Embryonic facial prominence (tissue), 1 donor: ENCODE measurements at regions not wholly inside any gene's neighbourhood (a gene's known extent, or its start where the extent isn't known, plus 50 kb on each side); places are given as distances from the start of the nearest gene placed in this dataset.
"Not testable (repeated sequence)": the region's sequence is repeated elsewhere in the genome, so short reads cannot be mapped to it uniquely, and the experiment has no call there.

ENCODE experiments used
- DNase-seq: peaks from one replicate; pipeline ENCODE4 v3.0.0-alpha.2; 2016; ENCODE audit errors: extremely low spot score

DNA sequence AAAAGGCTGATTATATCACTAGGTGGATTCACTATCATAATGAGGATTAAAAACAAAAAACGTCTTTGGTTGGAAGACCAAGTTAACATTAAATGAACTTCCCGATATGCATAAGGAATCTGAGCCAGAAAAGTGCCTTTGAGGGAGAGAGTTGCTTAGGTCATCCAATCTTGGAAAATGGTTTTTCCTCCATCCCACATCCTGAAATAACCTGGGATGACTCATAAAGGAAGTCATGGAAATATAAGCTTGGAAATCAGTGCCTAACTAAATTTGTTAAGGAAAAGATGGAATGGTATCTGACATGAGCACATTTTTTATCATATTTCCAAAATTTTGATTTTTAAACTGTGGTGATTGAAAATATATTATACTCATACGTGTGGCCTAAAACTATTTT lies 66.0 kb downstream of the KBTBD8 start:
- no peak for DNase-seq

- DNase-seq: no peak
These were observed 69.1 kb downstream of the KBTBD8 start for GRCh38 chr3:67067251-67067650.

DNA sequence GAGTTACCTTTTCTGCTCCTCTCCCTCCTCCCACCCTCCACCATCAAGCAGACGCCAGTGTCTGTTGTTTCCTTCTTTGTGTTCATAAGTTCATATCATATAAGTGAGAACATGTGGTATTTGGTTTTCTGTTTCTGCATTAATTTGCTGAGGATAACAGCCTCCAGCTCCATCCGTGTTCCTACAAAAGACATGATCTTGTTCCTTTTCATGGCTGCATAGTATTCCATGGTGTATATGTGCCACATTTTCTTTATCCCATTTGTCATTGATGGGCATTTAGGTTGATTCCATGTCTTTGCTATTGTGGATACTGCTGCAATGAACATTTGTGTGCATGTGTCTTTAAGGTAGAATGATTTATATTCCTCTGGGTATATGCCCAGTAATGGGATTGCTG lies 74.5 kb downstream of the KBTBD8 start:
- not testable (repeated sequence) for DNase-seq

DNA sequence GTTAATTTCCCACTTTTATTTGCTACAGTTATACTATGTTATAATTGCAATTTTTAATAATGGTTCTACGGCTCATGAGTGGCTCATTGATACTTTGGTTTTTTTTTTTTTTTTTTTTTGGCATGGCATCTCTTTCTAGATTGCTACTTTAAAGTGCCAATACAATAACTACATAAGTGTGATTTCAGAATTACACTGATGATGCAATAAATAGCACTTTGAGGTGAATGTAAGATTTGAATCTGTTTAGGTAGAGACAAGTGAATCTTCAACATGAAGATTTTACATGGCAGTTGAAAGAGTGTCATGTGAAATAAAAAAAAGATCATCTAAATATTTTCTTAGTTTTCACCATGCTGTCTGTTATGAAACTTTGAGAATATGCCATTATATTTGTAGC lies 75.7 kb downstream of the KBTBD8 start:
- no peak for DNase-seq

DNA sequence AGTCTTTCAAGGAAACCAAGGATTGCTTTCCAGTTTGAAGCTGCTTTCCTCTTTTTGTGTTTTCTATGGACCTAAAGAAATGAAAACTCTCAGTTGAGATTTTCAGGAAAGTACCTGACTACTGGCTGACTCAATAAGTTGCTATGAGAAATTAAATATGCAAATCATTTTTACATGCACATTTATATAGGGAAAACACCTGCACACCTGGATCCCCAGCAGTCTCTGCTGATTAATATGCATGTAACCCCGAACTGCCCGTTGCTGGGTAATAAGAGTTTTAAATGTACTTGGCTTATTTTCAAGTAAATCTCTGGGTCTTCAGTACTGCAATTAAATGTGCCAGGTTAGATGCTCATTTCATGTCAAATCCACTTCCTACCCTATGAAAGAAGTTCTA lies 77.2 kb downstream of the KBTBD8 start:
- no peak for DNase-seq

DNA sequence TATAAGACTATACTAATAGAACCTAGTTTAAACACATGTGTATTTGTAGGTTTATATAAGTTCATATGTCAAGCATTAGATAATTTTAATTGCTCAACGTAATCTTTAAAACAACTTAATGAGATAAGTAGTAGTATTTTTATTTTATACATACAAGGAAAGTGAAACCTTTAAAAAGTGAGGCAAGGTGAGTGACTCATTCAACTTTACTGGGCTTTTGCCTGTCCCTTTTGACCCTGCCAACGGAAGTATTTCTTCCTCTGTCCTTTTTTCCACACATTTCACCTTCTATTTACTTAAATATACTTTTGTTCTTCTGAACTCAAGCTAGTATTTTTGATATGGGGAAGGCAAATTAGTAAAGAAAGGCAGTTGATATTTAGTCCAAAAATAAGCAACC lies 78.5 kb downstream of the KBTBD8 start:
- DNase-seq: no peak

DNA sequence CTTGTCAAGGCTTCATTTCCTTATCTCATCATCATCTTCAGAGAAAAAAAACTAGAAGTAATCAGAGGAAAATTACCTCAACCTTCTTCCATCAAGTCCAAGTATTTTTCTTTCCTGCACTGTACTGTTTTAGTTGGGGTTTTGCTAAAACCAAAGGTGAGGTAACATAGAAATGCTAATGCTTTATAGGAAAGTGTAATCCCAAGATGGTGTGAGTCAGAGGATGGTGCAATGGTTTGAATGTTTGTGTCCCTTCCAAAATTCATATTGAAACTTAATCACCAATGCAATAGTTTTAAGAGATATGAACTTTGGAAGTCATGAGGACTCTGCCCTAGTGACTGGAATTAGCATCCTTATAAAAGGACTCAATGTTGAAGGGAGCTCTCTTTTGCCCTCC lies 79.5 kb downstream of the KBTBD8 start:
- DNase-seq: no peak

GRCh38 chr3:67082533-67083024 lies 84.5 kb downstream of the KBTBD8 start:
- DNase-seq: no peak

- DNase-seq: no peak
These were observed 85.2 kb downstream of the KBTBD8 start for GRCh38 chr3:67083277-67083676.

DNA sequence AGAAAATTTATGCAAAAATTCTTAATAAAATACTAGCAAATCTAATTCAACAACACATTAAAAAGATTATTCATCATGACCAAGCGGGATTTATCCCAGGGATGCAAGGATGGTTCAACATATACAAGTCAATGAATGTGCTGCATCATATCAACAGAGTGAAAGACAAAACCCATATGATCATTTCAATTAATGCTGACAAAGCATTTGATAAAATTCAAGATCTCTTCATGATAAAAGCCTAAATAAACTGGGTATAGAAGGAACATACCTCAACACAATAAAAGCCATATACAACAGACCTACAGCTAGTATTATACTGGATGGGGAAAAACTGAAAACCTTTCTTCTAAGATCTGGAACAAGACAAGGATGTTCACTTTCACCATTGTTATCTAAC lies 89.7 kb downstream of the KBTBD8 start:
- DNase-seq: no peak

DNA sequence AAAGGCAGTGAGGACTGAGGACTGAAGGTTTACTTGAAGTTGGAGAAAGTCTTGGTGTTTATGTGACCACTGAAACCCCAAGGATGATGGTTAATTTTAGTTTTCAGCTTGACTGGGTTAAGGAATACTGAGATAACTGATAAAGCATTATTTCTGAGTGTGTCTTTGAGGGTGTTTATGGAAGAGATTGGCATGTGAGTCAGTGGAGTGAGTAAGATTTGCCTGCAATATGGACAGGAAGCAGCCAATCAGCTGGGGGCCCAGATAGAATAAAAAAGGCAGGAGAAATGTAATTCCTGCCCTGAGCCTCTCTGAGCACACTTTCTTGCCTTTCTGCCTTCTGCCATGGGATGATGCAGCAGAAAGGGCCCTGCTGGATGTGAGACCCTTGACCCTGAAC lies 92.4 kb downstream of the KBTBD8 start:
- DNase-seq: no peak

GRCh38 chr3:67093305-67093704 lies 95.2 kb downstream of the KBTBD8 start:
- DNase-seq: no peak

DNA sequence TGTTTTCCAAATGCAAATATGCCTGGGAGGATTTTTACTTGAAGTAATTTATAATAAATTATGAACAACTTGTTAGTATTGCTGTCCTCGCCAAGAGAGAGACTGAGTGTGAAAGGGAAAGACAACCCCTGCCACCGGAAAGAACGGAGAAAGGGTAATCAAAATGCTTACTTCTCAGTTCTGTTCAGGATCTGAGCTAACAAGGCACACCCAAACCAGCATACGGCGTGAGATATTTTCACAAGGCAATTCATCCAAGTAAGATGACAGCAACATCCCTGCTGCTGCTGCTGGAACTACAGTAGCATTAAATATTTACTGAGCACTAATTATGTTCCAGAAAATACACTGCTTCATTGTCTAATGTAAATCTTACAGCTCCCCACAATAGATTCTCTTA lies 96.1 kb downstream of the KBTBD8 start:
- DNase-seq: no peak

GRCh38 chr3:67094774-67095173 lies 96.7 kb downstream of the KBTBD8 start:
- DNase-seq: peak; percentile 46

GRCh38 chr3:67104388-67104787 lies 106.3 kb downstream of the KBTBD8 start:
- DNase-seq: no peak

GRCh38 chr3:67106874-67107273 lies 108.8 kb downstream of the KBTBD8 start:
- DNase-seq: no peak

DNA sequence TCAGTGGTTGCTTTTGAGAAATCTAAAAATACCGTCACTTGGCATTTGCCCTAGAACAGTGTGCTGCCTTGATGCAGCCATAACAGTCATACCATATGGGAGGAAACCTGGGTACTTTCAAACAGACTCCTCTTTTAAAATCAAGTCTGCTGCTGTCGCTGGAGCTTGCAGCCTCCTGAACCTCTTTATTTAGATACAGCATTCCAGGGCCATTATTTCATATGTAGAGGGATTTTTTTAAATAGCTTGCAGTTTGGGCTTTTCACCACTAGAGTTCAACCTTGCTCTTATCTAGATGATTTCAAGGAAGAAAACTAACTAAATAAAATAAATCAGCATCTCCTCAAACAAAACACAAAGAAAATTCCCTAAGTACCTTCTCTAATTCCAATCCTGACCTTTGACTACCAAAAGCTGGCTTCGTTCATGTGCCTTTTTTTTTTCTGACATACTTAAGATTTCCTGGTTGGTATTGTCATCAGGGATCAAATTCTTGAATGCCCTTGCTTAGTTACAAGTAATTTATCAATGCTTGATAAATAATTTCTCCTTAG lies 111.6 kb downstream of the KBTBD8 start:
- peak; percentile 45 for DNase-seq

- peak; percentile 59 for DNase-seq
These were observed 115.8 kb downstream of the KBTBD8 start for GRCh38 chr3:67113802-67114407.

DNA sequence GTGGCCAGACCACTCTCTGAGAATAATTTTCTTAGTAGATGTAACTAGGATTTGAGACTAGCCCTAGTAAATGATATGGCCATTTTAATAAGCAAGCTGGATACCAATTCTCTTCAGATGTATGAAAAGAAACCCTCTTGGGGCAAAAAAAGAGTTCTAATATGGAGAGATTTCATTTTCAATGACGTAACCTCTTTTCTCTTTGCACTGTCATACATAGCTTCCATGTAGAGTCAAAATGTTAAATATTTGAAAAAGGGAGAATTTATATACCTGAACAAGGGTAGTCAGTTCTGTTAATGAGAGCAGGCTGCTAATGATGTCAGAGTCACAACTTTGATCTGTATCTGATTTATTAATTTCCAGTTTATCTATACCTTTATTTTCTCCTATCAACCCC lies 120.0 kb downstream of the KBTBD8 start:
- no peak for DNase-seq

DNA sequence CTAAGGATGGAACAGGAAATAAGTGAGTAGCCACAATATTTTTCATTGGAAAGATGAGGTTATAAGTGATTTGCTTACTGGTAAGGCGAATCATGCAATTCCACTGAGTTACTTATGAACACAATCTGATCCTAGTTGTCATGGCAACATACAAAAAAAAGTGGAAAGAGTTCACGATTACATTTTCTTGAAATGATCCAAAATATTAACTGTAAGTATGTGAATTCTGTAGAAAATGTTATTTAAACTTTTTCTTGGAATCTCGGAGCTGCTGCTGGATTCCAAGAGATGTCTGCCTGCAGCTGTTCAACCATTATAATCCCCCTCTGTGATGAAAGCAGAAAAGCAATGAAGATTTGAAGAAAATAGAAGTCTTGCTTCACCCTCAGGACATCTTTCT lies 120.5 kb downstream of the KBTBD8 start:
- DNase-seq: peak; percentile 10

DNA sequence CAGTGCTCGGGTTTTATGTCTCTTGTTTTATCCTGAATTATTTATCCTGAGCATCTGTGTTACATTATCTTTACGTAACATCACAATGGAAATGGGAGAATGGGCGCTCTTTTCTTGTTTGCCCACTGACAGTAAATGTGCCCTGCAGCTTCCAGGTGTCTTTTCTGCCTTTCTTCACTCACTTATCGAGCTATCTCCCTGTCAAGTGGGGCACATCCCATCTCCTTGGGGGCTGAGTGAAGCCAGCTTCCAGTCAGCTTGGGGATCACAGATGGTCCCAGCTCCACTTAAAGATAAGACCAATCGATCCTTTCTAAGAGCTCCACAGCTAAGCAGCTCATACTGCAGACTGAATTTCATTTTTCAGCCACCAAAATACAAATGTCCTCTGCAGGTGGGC lies 125.8 kb downstream of the KBTBD8 start:
- no peak for DNase-seq

GRCh38 chr3:67127254-67127653 lies 129.1 kb downstream of the KBTBD8 start:
- no peak for DNase-seq

DNA sequence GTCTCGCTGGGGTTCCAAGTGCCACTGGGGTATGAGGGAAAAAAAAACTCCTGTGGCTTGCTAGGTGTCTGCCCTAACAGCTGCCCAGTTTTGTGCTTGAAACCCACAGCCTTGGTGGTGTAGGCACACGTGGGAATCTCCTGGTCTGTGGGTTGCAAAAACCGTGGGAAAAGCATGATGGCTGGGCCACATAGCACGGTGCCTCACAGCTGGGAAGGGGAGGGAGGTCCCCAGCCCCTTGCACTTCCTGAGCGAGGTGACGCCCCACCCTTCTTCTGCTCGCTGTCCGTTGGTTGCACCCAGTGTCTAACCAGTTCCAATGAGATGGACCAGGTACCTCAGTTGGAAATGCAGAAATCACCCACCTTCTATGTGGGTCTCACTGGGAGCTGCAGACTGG lies 144.3 kb downstream of the KBTBD8 start:
- no peak for DNase-seq

DNA sequence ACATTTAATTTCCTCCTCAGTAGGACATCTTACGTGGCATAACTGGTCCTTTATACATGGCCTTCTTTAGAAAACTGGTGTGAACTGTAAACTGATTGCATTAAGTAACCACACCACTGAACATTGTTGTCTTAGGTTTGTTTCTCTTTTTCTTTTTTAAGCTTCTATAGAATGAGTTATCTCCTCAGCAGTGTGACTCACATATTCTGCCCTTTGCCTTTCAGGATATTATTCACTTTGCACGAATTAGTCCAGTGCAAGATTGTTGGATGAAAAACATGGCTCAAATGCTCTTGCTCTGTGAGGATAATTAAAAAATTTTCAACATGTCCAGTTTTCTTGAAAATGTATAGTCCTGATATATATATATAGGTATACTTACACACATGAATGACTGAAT lies 147.6 kb downstream of the KBTBD8 start:
- no peak for DNase-seq
